ENCODE measurements at regions not wholly inside any gene's neighbourhood (a gene's known extent, or its start where the extent isn't known, plus 50 kb on each side); places are given as distances from the start of the nearest gene placed in this dataset.

DNA sequence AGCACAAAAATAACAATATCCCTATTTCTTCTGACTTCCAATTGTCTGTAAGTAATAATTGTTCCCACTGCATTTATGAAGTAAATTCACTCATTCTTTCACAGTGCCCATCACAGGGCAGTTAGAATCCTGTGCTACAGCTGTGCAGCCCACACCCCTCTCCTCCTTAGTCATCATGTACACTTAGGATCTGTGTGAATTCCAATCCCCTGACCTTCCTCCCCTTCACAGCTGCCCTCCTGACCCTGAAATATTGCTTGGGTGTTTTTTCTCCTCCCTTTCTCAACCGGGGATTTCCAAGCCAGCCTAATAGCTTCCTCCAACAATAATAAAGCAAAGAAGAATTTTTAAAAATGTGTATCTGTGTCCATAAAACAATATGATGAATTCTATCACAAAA lies 91.5 kb upstream of the BEND6 start:
- DNase-seq, result no peak

DNA sequence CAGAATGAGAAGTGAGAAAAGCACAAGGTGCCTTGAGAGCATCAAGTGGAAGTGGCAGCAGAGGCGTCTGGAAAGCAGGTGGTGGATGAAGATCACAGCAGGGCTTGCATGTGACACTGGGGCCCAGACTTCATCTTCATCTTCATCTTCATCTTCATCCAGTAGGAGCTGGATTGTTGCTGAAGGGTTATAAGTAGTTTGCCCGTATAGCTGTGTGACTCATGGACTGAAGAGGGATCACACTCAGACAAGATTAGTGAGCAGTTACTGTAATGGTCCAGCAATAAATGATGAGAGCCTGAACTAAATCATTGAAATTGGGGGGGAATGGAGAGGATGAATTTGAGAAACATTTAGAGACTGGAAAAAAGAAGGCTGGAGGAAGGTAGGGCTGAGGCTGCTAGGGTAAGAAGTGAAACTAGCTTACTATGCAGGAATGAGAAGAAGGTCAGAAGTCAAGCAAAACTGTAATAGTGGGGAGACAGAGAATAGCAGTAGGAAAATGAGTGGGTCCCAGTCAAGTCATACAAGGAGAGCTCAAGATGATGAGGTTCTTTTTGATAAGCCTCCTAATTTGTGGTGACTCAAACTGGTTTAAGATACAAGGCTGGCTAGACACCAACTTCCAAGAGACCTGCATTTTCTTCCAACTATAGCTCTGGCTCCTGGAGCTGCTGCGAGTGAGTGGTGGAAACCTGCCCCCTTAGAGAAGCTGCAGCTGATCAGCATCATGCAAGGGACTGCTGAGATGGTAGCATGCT lies 92.3 kb upstream of the BEND6 start:
- DNase-seq, result no peak

DNA sequence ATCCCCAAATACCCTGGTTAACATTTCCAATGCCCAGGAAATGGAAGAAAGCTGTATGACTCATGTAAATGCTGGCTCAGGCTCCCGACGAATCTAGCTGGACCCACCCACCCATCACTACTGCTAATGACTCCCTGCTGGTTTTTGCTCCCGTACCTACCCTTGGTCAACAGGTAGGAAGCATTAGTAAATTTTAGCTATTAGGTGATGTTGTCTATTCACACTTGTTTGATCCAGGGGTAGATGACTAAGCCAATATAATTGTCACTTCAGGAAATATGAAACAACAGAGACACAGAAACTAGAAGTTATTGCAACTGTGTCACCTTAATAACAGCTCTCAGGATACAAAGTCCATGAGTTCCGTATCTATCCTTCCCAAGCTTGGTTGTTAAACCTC lies 94.4 kb upstream of the BEND6 start:
- DNase-seq, result no peak

DNA sequence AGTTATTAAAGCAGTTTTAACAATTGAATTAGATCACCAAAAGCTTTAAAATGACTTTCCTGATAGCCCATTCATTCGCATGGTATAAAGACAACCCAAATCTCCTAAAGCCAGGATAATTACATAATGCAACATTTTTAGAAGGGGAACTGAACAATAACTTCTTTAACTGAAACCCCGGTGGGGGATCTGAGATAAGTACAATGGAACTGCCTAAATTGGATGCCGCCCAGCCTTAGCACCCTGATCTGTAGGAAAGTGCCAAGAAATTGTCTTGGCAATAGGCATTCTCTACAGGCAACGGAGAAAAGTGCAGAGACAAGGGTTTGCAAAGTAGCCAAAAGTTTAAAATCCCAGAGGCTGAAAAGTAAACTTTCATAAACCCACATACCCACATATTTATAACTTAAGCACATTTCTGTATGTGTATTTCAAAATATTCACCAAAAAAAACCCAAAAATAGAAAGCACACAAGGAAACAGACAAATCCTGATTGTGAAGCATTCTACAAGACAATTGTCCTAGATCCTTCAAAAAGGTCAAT lies 98.8 kb upstream of the BEND6 start:
- DNase-seq, result no peak

DNA sequence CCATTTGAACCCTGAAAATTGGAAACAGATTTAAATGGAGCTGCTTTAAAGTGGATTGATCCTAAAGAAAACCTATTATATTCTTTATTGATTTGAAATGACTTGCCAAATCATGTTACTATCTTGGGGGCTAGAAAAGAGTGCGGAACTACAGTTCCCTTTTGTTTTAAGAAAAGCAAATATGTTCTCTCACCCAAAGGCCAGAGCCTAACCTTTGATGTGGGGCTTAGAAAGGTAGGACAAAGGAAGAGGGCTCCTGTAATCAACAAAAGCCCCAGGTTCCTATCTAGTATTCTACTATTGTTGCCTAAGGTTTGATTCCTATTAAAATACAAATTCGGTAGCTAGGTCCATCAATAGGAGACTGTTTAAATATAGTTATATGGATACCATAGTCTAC lies 100.8 kb upstream of the BEND6 start:
- no peak for DNase-seq

DNA sequence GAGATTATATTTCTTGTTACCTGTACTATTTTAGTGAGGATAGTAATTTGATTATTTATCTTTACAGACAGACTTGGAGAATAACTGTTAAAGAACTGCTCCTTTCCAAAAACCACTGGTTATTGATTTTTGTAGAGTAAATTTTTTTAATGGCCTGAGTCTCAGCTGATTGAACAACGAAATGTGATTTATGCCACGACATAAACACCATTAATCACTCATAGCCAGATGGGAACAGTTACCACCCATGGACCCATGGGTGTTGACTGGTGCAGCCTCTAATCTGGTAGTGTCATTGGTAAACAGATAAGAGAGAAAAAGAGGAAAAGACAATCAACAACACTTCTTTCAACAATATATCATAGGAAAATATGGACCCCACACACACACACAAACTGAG lies 101.4 kb upstream of the BEND6 start:
- DNase-seq, result no peak

DNA sequence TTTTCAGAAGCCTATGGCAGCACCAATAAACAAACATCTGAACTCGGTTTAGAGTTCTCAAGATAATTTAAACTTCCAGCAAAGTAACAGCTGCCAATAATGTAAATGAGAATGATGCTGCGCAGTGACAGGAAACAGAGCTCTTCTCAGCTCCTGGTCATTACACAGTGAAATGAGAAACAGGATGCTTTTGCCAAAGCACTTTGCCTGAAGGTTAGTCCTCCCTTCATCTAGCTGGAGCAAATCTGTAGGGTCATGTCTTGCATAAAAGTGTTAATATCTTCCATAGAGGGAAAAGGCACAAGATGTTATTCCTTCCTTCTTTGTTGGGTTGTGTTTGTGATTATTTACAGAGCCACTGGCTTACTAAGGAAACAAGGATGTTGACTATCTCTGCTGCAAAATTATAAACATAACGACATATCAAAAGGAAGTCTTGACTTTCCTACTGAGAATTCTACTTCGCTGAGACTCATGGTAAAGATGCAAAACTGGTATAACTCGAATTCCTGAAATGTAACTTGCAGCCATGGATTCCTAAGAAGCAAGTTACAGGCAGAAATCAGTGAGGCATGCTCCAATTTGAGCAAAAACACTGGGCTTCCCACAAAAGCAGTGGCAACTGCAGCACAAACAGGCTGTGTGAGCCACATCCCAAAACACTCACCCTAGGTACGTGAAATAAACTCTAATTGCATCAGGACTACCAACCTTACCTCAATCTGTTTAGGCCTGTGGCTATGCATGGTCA lies 102.5 kb upstream of the BEND6 start:
- no peak for DNase-seq

DNA sequence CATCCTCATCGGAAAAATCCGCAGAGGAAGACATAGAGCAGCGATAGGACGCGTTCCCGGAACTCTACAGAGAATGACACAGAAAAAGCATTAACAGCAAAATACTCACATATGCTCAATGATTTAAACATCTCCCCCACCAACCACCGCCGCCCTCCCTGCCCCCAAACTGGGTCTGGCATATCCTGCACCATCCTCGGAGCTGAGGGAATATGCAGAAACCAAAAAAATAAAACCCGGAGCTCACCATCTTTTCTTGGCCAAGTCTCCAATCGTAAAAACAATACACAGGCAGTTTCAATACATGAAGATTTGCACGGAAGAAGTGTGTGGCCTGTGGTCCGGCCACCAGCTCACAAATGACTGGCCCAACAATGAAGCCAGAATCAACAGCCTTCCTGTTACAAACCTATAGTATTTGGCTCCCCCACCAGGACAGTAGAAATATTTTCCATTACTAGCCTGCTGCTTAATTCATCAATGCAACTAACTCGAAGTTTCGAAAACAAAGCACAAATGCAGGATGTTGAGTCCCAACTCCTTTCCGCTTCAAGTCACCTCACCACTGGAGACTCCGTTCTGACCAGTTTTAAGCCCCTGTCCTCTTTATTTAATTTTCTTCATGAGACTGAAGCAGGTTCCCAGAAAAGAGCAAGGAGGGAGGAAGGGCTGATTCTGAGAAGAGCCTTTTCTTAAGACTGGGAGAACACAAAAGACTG lies 103.2 kb upstream of the BEND6 start:
- DNase-seq, result no peak

DNA sequence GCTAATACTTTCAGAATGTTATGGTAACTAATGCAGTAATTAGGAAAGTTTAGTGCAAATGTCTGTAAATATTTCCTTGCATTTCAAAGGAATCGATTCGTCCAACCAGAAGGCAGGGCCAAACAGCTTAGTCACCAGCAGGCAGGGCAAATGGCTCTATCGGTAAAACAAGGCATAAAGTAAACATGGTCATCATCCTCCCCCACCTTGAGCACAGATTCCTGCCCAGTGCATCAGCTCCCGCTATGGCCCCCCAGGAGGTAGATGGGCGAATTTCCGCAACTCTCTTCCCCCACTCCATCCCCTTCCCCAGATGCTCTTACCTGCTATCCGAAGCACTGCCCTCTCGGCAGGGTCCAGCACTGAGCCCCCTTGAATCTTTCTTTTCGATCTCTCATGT lies 103.8 kb upstream of the BEND6 start:
- DNase-seq, result no peak

DNA sequence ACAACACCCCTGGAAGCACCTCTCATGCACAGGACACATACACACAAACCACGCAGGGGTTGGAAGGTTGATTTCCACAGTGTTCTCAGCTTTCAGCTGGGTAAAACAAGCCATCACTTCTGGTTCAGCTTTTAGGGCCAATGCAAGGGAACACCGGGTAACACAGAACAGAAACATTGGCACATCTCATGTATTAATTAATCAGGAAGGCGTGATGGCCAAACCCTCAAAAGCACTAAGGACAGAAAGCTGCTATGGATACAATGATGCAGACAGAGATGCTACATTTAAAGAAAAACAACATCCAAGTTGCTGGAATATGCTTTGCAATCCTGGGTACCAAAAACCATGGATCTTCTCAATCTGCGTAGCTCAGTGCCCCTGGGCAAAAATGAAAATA lies 104.3 kb upstream of the BEND6 start:
- DNase-seq, result no peak

DNA sequence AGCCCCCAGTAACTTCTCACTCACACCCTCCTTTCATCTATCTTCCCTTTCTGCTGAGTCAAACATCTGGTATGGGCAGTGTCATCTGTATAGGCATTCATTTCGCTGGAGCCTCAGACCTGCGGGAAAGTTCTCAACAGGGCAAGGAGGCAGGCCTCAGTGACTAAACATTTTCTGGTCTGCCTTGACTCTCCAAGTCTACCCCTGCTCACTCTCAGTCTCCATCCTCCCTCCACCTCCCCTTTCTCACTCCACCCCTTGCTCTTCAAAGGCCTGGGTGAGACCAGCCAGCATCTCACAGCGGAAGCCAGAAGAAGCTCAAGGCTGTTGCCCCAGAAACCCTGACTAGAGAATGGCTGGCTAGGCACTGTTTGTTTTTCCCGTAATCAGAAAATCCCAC lies 105.0 kb upstream of the BEND6 start:
- DNase-seq, result no peak

DNA sequence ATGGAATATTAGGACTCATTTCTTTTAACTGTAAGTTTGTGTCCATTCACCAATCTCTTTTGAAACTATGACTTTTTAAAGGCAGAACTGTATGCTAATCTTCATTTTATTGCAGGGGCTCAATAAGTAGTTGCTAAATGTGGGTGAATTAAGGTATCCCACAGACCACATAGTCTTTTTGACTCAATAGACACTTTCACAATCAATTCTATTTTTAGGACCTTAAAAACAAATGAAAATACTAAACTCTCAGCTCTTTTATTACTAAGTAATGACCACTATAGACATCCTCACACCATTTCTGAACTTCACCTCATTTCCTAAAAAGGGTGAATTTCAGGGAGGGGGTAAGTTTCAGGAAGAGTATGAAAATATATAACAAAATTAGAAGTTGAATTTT lies 106.8 kb upstream of the BEND6 start:
- no peak for DNase-seq

DNA sequence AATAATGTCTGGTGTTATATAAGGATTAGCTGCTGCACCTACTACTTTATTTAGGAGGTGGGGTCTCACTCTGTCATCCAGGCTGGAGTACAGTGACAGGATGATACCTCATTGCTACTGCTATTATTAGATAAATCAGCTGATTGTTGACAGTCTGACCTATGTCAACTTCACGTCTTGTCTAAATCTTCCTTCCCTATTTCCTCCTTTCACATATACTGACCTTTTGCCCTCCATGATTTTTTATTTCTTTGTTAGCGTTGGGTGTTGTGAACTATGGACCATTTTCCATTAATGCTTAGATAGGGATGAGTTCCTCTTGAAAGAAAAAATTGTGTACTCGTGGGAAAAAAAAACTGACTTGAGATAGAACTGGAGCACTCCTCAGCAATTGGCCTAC lies 109.9 kb upstream of the BEND6 start:
- DNase-seq, result no peak

DNA sequence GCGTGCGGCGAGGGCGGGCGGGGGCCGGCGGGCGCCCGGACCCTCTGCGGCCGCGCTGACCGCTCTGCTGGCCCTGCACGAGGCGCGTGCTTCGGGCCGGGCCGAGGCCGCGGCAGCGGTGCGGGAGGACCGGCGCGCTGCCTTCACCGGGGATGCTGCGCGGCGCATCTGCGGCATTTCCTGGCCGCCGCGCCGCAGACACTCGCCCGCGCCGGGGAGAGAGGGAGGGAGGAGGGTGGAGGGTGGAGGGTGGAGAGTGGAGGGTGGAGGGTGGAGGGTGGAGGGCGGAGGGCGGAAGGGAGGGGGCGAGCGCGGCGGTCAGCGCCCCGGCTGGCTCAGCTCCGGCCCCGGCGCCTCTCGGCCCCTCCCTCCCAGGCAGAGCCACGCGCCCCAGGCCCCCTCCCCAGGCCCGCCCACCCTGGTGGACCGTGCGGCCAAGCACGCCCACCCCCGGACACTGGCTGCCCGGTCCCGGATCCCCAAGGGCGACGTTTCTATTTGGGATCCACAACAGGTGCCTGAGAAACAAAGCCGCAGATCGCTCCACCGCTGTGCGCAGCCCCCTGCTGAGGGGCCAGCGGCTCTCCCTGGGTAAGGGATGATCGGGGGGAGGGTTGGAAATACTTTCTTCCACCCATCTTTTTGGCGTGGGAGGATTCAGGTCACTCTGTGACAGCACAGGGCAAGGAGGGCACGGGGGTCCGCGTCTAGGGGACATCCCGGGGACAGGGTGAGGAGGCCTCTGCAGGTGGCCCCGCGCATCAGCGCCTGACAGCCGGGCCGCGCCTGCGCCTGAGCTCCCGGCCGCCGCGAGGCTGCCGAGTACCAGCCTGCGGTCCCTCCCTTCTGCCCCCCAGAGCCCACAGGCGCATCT lies 111.2 kb upstream of the BEND6 start:
- DNase-seq, result peak; percentile 80

DNA sequence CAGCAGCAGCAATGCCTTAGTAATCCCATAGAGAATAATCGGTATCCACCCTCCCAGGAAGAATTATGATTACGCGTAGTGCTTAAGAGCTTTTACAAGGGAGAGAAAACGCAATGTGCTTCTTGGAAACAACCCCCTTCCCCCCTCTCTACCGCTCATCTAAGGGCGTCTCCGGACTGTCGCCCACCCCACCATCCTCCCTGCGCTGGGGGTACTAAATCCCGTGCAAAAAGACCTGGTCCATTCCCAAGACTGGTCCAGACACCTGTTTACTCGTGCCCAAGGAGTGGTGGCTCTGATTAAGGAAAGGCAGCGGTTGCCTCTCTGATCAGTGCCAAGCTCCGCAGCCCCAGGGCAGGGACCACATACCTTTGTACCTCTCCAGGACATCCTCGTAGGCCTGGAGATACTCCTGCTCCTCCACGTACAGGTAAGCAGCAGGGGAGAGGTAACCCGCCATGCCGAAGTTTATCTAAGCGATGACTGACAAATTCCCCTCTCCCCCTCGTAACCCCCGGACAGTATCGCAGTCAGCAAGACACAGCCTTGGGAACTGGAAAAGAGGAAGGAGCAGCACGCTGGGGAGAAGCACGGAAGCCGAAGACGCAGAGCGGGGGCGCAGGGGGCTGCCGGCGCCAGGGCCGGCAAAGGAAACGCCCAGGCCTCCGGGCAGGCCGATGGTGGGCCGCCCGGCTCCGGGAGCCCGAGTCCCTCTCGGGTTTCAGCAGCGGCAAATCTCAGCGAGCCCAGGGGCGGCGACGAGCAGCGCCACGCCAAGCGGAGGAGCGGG lies 112.0 kb upstream of the BEND6 start:
- DNase-seq, result no peak

DNA sequence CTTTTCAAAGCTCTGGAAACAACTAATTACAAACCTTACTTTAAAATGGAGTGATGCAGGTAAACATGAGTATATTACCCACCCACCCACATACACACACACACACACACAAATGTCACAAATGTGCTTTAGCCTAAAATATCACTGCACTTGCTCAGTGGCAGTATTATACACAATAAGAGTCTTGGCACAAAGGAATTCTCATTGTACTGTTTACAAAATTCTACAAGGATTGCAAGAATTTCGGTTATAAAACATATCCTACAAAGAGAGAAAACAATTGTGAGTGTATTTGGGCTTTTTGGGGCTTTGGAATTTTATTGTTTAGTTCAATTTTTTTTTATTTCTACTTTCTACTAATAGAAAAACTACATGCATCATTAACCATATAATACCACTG lies 113.2 kb upstream of the BEND6 start:
- no peak for DNase-seq

DNA sequence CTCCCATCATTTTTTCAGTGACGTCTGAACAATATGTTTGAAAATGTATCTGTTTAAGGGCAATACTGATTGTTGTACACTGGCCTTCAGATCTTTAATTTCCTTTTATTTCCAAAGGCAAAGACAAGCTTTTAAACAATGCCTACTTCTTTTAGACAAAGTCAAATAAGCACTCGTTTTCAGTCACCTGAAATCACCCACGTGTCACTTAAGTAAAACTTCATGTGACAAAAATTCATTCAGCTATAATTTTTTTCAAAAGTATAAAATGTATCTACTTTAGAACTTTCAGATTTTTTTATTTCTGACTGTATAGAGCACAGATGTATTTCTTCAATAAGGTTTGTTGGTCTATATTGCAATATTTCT lies 113.5 kb upstream of the BEND6 start:
- DNase-seq, result no peak

DNA sequence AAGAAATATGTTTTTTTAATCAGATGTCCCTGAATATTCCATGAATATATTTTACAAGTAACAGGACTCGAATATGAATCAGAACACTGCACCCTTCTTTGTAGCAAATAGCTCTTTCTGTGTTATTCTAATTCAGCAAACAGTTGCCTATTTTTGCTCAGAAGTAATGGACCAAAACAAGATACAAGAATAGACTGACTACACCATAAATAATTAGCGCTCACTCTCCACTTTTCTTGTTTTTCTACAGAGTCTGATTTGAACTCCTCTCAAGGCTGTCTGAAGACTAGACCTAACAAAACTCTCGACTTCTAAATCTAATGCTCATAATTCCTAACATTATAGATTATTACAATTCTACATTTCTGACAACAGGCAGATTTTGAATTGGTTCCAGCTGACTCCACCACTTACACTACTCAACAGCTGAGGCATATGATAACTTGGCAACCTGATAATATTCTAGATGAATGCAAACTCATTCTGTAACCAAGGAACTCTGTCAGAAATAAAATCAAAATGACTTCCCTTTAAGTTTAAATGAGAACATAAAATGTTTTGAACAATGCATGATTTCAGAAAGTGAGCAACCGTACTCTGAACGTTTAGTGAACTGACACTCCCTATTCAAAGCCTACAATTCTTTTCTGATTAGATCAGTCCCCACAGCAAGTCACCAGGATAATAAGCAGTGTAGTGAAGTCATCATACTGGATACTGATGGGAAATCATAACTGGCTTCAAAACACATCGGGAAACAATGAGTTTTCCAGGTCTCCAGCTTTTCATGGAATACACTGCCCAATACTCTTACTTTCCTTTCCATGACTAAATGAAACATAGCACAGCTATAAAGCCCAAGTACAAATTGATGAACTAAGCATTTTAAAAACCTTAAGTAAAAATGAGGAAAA lies 114.2 kb upstream of the BEND6 start:
- no peak for DNase-seq

DNA sequence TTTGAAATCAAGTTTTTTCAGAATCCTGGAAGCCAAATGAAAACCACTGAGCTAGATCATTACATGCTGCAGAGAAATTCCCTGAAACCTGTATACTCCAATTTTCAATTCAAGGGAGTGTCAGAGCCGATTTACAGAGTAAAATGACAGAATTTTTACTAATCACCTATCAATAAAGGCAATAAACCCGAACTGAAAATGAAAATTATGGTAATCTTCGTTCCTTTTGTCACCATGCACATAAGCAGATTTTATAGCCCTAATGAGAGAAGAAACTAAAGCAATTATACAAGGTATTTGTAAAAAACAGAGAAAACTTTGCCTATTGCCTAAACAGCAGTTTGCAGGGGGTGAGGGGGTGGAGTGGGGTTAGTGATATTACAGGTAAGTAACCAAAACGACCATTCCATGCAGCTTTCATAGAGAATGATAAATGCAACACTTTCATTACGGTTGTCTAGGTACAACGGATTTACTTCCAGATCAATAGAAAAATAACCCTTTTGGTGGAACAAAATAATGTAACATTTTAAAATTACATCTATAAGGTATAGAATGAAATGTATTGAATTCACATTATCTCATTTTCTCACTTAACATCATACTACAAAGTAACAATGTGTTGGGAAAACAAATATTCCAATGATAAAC lies 115.2 kb upstream of the BEND6 start:
- no peak for DNase-seq

DNA sequence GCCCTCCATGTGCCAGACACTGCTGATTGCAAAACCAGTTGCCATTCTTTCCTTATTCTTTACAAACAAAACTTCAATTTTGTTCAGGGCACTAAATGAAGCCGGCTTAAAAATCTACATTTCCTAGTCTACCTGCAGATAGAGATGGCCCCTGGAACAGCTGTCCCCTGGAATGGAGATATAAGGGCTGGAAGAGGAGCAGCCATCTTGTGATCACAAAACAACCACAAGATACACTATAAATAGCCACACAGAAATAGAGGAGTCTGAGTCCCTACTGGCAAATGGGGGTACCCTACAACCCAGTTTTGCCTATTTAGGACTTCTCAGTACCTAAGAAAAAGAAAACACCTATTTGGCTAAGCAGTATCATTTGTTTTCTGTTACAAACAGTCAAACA lies 115.9 kb upstream of the BEND6 start:
- no peak for DNase-seq

All from activated effector memory CD4-positive, alpha-beta T cell treated with anti-CD3 and anti-CD28 coated beads, Interleukin-2, amount 50 U/mL, for 16 hours (primary cell).